DOHH2 (cell line): ENCODE measurements at regions not wholly inside any gene's neighbourhood (a gene's known extent, or its start where the extent isn't known, plus 50 kb on each side); places are given as distances from the start of the nearest gene placed in this dataset.

Source experiments
- H3F3A ChIP-seq: fragments of 200-600 bp; sonication (generic), shearing (Covaris generic); 2 replicates; pipeline ENCODE4 v1.6.0; 2016; ENCODE audit warnings: antibody characterized with exemption, mild to moderate bottlenecking; ENCODE audit not compliant: control insufficient read depth, insufficient read depth
- H3K27ac ChIP-seq: fragments of 200-600 bp; sonication (generic); 2 replicates; pipeline ENCODE4 v1.5.1; 2014; ENCODE audit warnings: low read depth, mild to moderate bottlenecking, low read length, moderate library complexity
- H3K27me3 ChIP-seq: fragments of 200-600 bp; sonication (generic); 2 replicates; pipeline ENCODE4 v1.6.1; 2014; ENCODE audit warnings: mild to moderate bottlenecking, low read length, mixed read lengths; ENCODE audit not compliant: control insufficient read depth
- H3K36me3 ChIP-seq: fragments of 200-600 bp; sonication (generic); 2 replicates; pipeline ENCODE4 v1.6.1; 2014; ENCODE audit warnings: mild to moderate bottlenecking, low read length, moderate library complexity, mixed read lengths; ENCODE audit not compliant: control insufficient read depth
- H3K4me1 ChIP-seq: fragments of 200-600 bp; sonication (generic); 2 replicates; pipeline ENCODE4 v1.6.1; 2014; ENCODE audit warnings: mild to moderate bottlenecking, low read length, mixed read lengths; ENCODE audit not compliant: control insufficient read depth
- H3K4me2 ChIP-seq: fragments of 200-600 bp; sonication (generic); 2 replicates; pipeline ENCODE4 v1.6.0; 2014; ENCODE audit warnings: mild to moderate bottlenecking, low read length, moderate library complexity
- H3K4me3 ChIP-seq: fragments of 200-600 bp; sonication (generic); 2 replicates; pipeline ENCODE4 v1.5.1; 2014; ENCODE audit warnings: mild to moderate bottlenecking, low read length, mixed read lengths
- H3K79me2 ChIP-seq: fragments of 200-600 bp; sonication (generic); 2 replicates; pipeline ENCODE4 v1.6.1; 2014; ENCODE audit warnings: mild to moderate bottlenecking, low read length, mixed read lengths; ENCODE audit not compliant: control insufficient read depth
- H3K9me2 ChIP-seq: fragments of 200-600 bp; sonication (generic); replicated peaks from 2 replicates; pipeline ENCODE4 v1.6.1; 2014; ENCODE audit warnings: mild to moderate bottlenecking, low read length, mixed read lengths; ENCODE audit not compliant: control insufficient read depth
- H3K9me3 ChIP-seq: fragments of 200-600 bp; sonication (generic); 2 replicates; pipeline ENCODE4 v1.6.1; 2014; ENCODE audit warnings: antibody characterized with exemption, low read length, mixed read lengths; ENCODE audit not compliant: control insufficient read depth, insufficient read depth
- H4K20me1 ChIP-seq: fragments of 200-600 bp; sonication (generic); 2 replicates; pipeline ENCODE4 v1.6.0; 2014; ENCODE audit warnings: low read depth, mild to moderate bottlenecking, antibody characterized with exemption, low read length, moderate library complexity; ENCODE audit not compliant: control insufficient read depth, insufficient read depth
- CTCF ChIP-seq: fragments of 200-600 bp; sonication (generic); IDR thresholded peaks from one replicate; pipeline ENCODE4 v1.5.1; 2014; ENCODE audit warnings: antibody characterized with exemption, mild to moderate bottlenecking, low read depth, low read length; ENCODE audit not compliant: poor library complexity, severe bottlenecking
- EZH2phosphoT487 ChIP-seq: fragments of 200-600 bp; sonication (generic); IDR thresholded peaks from 2 replicates; pipeline ENCODE4 v1.6.1; 2017; ENCODE audit warnings: borderline replicate concordance, mild to moderate bottlenecking, antibody characterized with exemption, low read length, moderate library complexity, mixed read lengths

GRCh38 chr16:86880316-86881117 lies 302.2 kb downstream of the FOXL1 start:
- H3K4me2 ChIP-seq: no peak overlapping the region
- peaks cover 3% of the 10 kb centered on the region; the same call in 1 of the 2 replicates for H3K27me3 ChIP-seq
- TF ChIP-seq EZH2phosphoT487 (no peak), CTCF (no peak)
- no peak overlapping the region for H3K4me3 ChIP-seq
- no peaks in the 10 kb centered on the region for H3F3A ChIP-seq
- H3K27ac ChIP-seq: no peak overlapping the region
- H3K9me2 ChIP-seq: no peaks in the 10 kb centered on the region
- H3K36me3 ChIP-seq: no peaks in the 10 kb centered on the region
- H3K4me1 ChIP-seq: no peaks in the 10 kb centered on the region
- H4K20me1 ChIP-seq: no peaks in the 10 kb centered on the region
- H3K79me2 ChIP-seq: no peaks in the 10 kb centered on the region
- no peaks in the 10 kb centered on the region for H3K9me3 ChIP-seq

DNA sequence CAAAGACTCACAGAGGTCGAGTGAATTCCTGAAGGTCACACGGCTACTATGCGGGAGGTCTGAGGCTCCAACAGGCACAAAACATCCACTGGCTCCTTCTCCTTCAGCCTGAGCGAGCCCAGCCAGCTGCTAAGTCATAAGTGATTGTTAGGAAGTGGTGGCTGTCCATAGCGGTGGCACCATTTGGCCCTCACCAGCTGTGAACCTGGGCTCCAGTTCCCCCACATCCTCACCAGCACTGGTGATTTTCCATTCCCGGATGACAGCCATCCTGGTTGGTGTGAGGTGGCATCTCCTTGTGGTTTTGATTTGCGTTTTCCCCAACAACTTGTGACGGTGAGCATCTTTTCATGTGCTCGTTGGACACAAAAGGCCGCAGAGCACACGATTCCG lies 302.8 kb downstream of the FOXL1 start:
- no peaks in the 10 kb centered on the region for H3K79me2 ChIP-seq
- TF ChIP-seq CTCF (no peak), EZH2phosphoT487 (no peak)
- H3K27me3 ChIP-seq: peaks cover 3% of the 10 kb centered on the region; the same call in 1 of the 2 replicates

DNA sequence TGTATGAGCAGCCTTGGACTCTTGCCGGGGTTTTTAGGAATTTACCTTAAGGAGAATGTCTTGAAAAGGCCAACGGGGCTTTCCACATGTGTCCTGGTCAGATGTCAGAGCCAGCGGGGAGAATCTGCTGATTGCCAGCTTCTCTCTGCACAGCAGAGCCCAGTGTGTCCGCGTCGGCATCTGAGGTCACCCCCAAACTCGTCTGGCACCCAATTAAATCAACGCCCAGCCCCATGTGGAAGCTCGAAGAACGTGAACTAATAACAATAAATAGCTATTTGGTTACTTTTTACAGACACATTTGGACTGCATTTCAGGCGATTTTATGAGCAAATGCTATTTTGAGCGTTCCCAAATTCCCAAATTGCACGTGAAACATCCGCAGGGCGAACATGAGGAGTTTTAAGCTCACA lies 303.5 kb downstream of the FOXL1 start:
- H3K27ac ChIP-seq: no peak overlapping the region
- H3K36me3 ChIP-seq: no peaks in the 10 kb centered on the region
- H3K27me3 ChIP-seq: peaks cover 3% of the 10 kb centered on the region; the same call in 1 of the 2 replicates
- no peaks in the 10 kb centered on the region for H3K9me3 ChIP-seq
- no peaks in the 10 kb centered on the region for H3K9me2 ChIP-seq
- no peaks in the 10 kb centered on the region for H3F3A ChIP-seq
- H3K79me2 ChIP-seq: no peaks in the 10 kb centered on the region
- no peaks in the 10 kb centered on the region for H3K4me1 ChIP-seq
- H3K4me2 ChIP-seq: no peak overlapping the region
- H4K20me1 ChIP-seq: no peaks in the 10 kb centered on the region
- H3K4me3 ChIP-seq: no peak overlapping the region
- no peak for TF ChIP-seq EZH2phosphoT487
- TF ChIP-seq CTCF: no peak

More for the DNA sequence above, 302.8 kb downstream of the FOXL1 start:
- H3K9me2 ChIP-seq: no peaks in the 10 kb centered on the region
- no peaks in the 10 kb centered on the region for H4K20me1 ChIP-seq
- H3K4me1 ChIP-seq: no peaks in the 10 kb centered on the region
- H3K4me3 ChIP-seq: no peak overlapping the region
- no peaks in the 10 kb centered on the region for H3F3A ChIP-seq
- H3K4me2 ChIP-seq: no peak overlapping the region
- no peak overlapping the region for H3K27ac ChIP-seq
- no peaks in the 10 kb centered on the region for H3K9me3 ChIP-seq
- H3K36me3 ChIP-seq: no peaks in the 10 kb centered on the region
